ENCODE measurements at regions not wholly inside any gene's neighbourhood (a gene's known extent, or its start where the extent isn't known, plus 50 kb on each side); places are given as distances from the start of the nearest gene placed in this dataset.

DNA sequence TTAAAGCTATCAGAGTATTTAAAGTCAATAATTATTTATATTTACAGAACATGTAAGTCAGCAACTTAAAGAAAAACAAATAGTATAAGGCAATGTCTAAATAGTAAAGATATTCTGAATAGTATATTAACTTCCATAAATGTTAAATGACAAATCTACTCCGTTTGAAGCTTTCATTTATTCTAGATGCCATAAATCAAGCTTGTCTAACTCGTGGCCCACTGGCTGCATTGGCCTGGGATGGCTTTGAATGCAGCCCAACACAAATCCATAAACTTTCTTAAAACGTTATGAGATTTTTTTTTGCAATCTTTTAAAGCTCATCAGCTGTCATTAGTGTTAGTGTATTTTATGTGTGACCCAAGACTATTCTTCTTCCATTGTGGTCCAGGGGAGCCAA, 1117.1 kb upstream of the PCDH9 start:
- no peak for TF ChIP-seq TEAD4 (IDR thresholded peaks at IDR 0.05; ENCODE audit: low read depth, low read length)
- no peak for TF ChIP-seq SUZ12 (IDR thresholded peaks at IDR 0.05; ENCODE audit: low read length)
- TF ChIP-seq EP300 (IDR thresholded peaks at IDR 0.05; ENCODE audit: borderline replicate concordance in 1 of 2, low read depth in 2 of 2, low read length in 2 of 2), result no peak
- no peak for TF ChIP-seq SP1 (IDR thresholded peaks at IDR 0.05; ENCODE audit: low read depth, low read length)
- TF ChIP-seq ZNF274 (IDR thresholded peaks at IDR 0.05; ENCODE audit: borderline replicate concordance, extremely low read depth, low read length), result no peak
- TF ChIP-seq RFX5 (IDR thresholded peaks at IDR 0.05; ENCODE audit: borderline replicate concordance, low read depth, low read length), result no peak
- TF ChIP-seq, protein P1, sequence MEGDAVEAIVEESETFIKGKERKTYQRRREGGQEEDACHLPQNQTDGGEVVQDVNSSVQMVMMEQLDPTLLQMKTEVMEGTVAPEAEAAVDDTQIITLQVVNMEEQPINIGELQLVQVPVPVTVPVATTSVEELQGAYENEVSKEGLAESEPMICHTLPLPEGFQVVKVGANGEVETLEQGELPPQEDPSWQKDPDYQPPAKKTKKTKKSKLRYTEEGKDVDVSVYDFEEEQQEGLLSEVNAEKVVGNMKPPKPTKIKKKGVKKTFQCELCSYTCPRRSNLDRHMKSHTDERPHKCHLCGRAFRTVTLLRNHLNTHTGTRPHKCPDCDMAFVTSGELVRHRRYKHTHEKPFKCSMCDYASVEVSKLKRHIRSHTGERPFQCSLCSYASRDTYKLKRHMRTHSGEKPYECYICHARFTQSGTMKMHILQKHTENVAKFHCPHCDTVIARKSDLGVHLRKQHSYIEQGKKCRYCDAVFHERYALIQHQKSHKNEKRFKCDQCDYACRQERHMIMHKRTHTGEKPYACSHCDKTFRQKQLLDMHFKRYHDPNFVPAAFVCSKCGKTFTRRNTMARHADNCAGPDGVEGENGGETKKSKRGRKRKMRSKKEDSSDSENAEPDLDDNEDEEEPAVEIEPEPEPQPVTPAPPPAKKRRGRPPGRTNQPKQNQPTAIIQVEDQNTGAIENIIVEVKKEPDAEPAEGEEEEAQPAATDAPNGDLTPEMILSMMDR (IDR thresholded peaks at IDR 0.05; ENCODE audit: control extremely low read depth in 1 of 3, insufficient read depth in 1 of 3, low read depth in 1 of 3, low read length in 3 of 3), result no peak
- no peak for TF ChIP-seq CREB1 (IDR thresholded peaks at IDR 0.05)
- no peak for TF ChIP-seq EZH2 (IDR thresholded peaks at IDR 0.05; ENCODE audit: low read depth, low read length, severe bottlenecking)

All from H1 (cell line).